IMR-90 (cell line): ENCODE measurements at regions not wholly inside any gene's neighbourhood (a gene's known extent, or its start where the extent isn't known, plus 50 kb on each side); places are given as distances from the start of the nearest gene placed in this dataset.

Source experiments
- ATAC-seq: fragments of 200-7000 bp; cut with Tn5 transposase; 2 replicates; pipeline ENCODE4 v1.9.1; 2020; ENCODE audit warnings: low read depth, mild to moderate bottlenecking, moderate library complexity
- BruUV-seq: library from RNA; stranded (reverse); fragments of 400-500 nt; replicated peaks from 2 replicates; lab custom pipeline; 2021; lab: Mats Ljungman, UMichigan
- CTCF ChIA-PET: fragments of 300-600 bp; formaldehyde crosslinking; extraction: SDS; loops from one replicate; lab custom pipeline; 2021; ENCODE audit warnings: antibody characterized with exemption; lab: Yijun Ruan, JAX
- POLR2A ChIA-PET: fragments of 300-600 bp; sonication (Branson Sonifier 250); formaldehyde crosslinking; loops from one replicate; lab custom pipeline; 2022; ENCODE audit warnings: antibody characterized with exemption; ENCODE audit not compliant: unreplicated experiment; lab: Charles Lee
- DNase-seq: peaks from one replicate; pipeline ENCODE4 v3.0.0; 2013
- H2AFZ ChIP-seq: replicated peaks from 2 replicates; pipeline ENCODE3; 2013; ENCODE audit warnings: low read length, mild to moderate bottlenecking; ENCODE audit not compliant: poor library complexity
- H2AK5ac ChIP-seq: 2 replicates; pipeline ENCODE4 v1.6.1; 2013; ENCODE audit warnings: low read depth, low read length, inconsistent platforms
- H2AK9ac ChIP-seq: replicated peaks from 2 replicates; pipeline ENCODE3; 2013; ENCODE audit warnings: mild to moderate bottlenecking, low read depth, low read length, moderate library complexity; ENCODE audit not compliant: poor library complexity
- H2BK120ac ChIP-seq: 2 replicates; pipeline ENCODE4 v1.6.1; 2013; ENCODE audit warnings: low read depth, low read length, inconsistent platforms
- H2BK15ac ChIP-seq: 3 replicates; pipeline ENCODE4 v1.6.1; 2013; ENCODE audit warnings: low read depth, low read length, inconsistent platforms
- H2BK20ac ChIP-seq: 2 replicates; pipeline ENCODE4 v1.6.1; 2013; ENCODE audit warnings: low read depth, mild to moderate bottlenecking, inconsistent platforms, low read length, moderate library complexity
- H2BK5ac ChIP-seq: 2 replicates; pipeline ENCODE4 v1.6.1; 2013; ENCODE audit warnings: mild to moderate bottlenecking, low read depth, low read length, inconsistent platforms; ENCODE audit not compliant: poor library complexity, severe bottlenecking
- H3K14ac ChIP-seq: replicated peaks from 2 replicates; pipeline ENCODE4 v1.6.1; 2013; ENCODE audit warnings: low read depth, low read length, inconsistent platforms
- H3K18ac ChIP-seq: 2 replicates; pipeline ENCODE4 v1.6.1; 2013; ENCODE audit warnings: low read depth, low read length, control low read depth
- H3K23ac ChIP-seq: 2 replicates; pipeline ENCODE4 v1.6.1; 2013; ENCODE audit warnings: low read depth, low read length, inconsistent platforms
- H3K27ac ChIP-seq: 2 replicates; pipeline ENCODE4 v1.5.1; 2013; ENCODE audit warnings: mild to moderate bottlenecking, control low read depth, low read length; ENCODE audit not compliant: insufficient read depth
- H3K27me3 ChIP-seq: 2 replicates; pipeline ENCODE4 v1.6.1; 2013; ENCODE audit warnings: low read length; ENCODE audit not compliant: control insufficient read depth, insufficient read depth
- H3K36me3 ChIP-seq: 2 replicates; pipeline ENCODE4 v1.6.1; 2013; ENCODE audit warnings: low read length, mixed read lengths; ENCODE audit not compliant: control insufficient read depth, insufficient read depth
- H3K4ac ChIP-seq: 2 replicates; pipeline ENCODE4 v1.6.1; 2013; ENCODE audit warnings: low read depth, low read length, inconsistent platforms
- H3K4me1 ChIP-seq: 2 replicates; pipeline ENCODE4 v1.6.1; 2013; ENCODE audit warnings: low read length, mixed read lengths; ENCODE audit not compliant: control insufficient read depth, insufficient read depth
- H3K4me2 ChIP-seq: 2 replicates; pipeline ENCODE4 v1.6.1; 2013; ENCODE audit warnings: low read depth, mild to moderate bottlenecking, control low read depth, low read length, moderate library complexity
- H3K4me3 ChIP-seq: 2 replicates; pipeline ENCODE4 v1.5.1; 2013; ENCODE audit warnings: low read depth, mild to moderate bottlenecking, control low read depth, low read length, moderate library complexity; ENCODE audit not compliant: insufficient read depth
- H3K56ac ChIP-seq: 2 replicates; pipeline ENCODE4 v1.6.1; 2013; ENCODE audit warnings: low read length, inconsistent platforms; ENCODE audit not compliant: insufficient read depth; ENCODE audit errors: extremely low read depth
- H3K79me1 ChIP-seq, 2 experiments: 2 replicates each; pipeline ENCODE4 v1.6.1; 2013; ENCODE audit warnings: low read length in 2 of 2, inconsistent platforms in 1 of 2, low read depth in 1 of 2
- H3K9ac ChIP-seq: 2 replicates; pipeline ENCODE4 v1.6.1; 2013; ENCODE audit warnings: low read depth, low read length, control low read depth
- H3K9me1 ChIP-seq: 2 replicates; pipeline ENCODE4 v1.6.1; 2013; ENCODE audit warnings: low read length, inconsistent platforms; ENCODE audit not compliant: insufficient read depth
- H3K9me3 ChIP-seq: 2 replicates; pipeline ENCODE4 v1.6.1; 2013; ENCODE audit warnings: low read length; ENCODE audit not compliant: control insufficient read depth, insufficient read depth
- H4K20me1 ChIP-seq: 2 replicates; pipeline ENCODE4 v1.6.1; 2013; ENCODE audit warnings: low read length, inconsistent platforms; ENCODE audit not compliant: insufficient read depth
- H4K5ac ChIP-seq: 2 replicates; pipeline ENCODE4 v1.6.1; 2013; ENCODE audit warnings: mild to moderate bottlenecking, low read depth, low read length, control low read depth
- H4K8ac ChIP-seq, 2 experiments: 2 replicates each; pipeline ENCODE4 v1.6.1; 2013; ENCODE audit warnings: low read depth in 2 of 2, low read length in 2 of 2, control low read depth in 1 of 2, inconsistent platforms in 1 of 2
- H4K91ac ChIP-seq: 2 replicates; pipeline ENCODE4 v1.6.1; 2013; ENCODE audit warnings: low read depth, low read length, inconsistent platforms; ENCODE audit not compliant: insufficient read depth
- BHLHE40 ChIP-seq: fragments of 150-350 bp; IDR thresholded peaks from 2 replicates; pipeline ENCODE4 v1.6.1; 2016; ENCODE audit warnings: mild to moderate bottlenecking, low read depth, low read length
- CTCF ChIP-seq: conservative IDR thresholded peaks from 2 replicates; pipeline ENCODE4 v1.5.1; 2012; ENCODE audit warnings: mild to moderate bottlenecking, low read depth, low read length, improper control_type of control experiment
- ELK1 ChIP-seq: fragments of 150-350 bp; IDR thresholded peaks from 2 replicates; pipeline ENCODE4 v1.6.1; 2016; ENCODE audit warnings: low read depth, mild to moderate bottlenecking, low read length, moderate library complexity, borderline replicate concordance
- MXI1 ChIP-seq: IDR thresholded peaks from 2 replicates; pipeline ENCODE4 v1.6.1; 2012; ENCODE audit warnings: low read depth, mild to moderate bottlenecking, low read length, moderate library complexity, borderline replicate concordance
- POLR2A ChIP-seq: IDR thresholded peaks from 2 replicates; pipeline ENCODE4 v1.6.1; 2012; ENCODE audit warnings: mild to moderate bottlenecking, low read depth, low read length
- RFX5 ChIP-seq: IDR thresholded peaks from 2 replicates; pipeline ENCODE4 v1.8.0; 2012; ENCODE audit warnings: low read depth, mild to moderate bottlenecking, low read length, moderate library complexity
- WGBS, 2 experiments: methylation state at CpG; one replicate each; pipeline versions ENCODE4 v1.1.5 to v1.1.7; 2013; ENCODE audit warnings: missing lambda C conversion rate in 2 of 2; ENCODE audit not compliant: insufficient read length in 1 of 2; ENCODE audit errors: extremely low coverage in 2 of 2; 5-methylcytosine and 5-hydroxymethylcytosine counted together
- dilution Hi-C: fragments of 300-500 bp; cut with HindIII; formaldehyde crosslinking; loops from one replicate; pipeline ENCODE4 v1.14.3; 2018; ENCODE audit warnings: low sequenced_read_pairs; ENCODE audit not compliant: unreplicated experiment
- in situ Hi-C: fragments of 300-500 bp; cut with MboI; formaldehyde crosslinking; loops from 3 replicates; pipeline ENCODE4 v1.14.3; 2019; ENCODE audit warnings: low sequenced_read_pairs, inconsistent platforms, mixed read lengths
- intact Hi-C: fragments of 100-400 bp; cut with micrococcal nuclease; formaldehyde crosslinking; loops from 2 replicates; pipeline ENCODE4 v1.10.0; 2022

GRCh38 chr14:105938959-105939358 lies 412.6 kb downstream of the TMEM121 start:
- Histone ChIP-seq H3K4me1 (no peaks in the 10 kb centered on the region), H2BK5ac (no peak overlapping the region), H3K56ac (no peak overlapping the region), H4K20me1 (no peaks in the 10 kb centered on the region), H3K27me3 (no peaks in the 10 kb centered on the region), H3K4me2 (no peak overlapping the region), H3K9me1 (no peaks in the 10 kb centered on the region), H2BK120ac (no peak overlapping the region), H3K36me3 (no peaks in the 10 kb centered on the region), H2AK5ac (no peak overlapping the region), H3K14ac (no peak overlapping the region), H2AFZ (no peak overlapping the region), H3K9ac (no peak overlapping the region), H3K18ac (no peak overlapping the region), H2AK9ac (no peak overlapping the region), H3K9me3 (peaks cover 42% of the 10 kb centered on the region), H3K23ac (no peak overlapping the region), H4K5ac (no peak overlapping the region), H3K79me1 (no peaks in the 10 kb centered on the region), H4K91ac (no peak overlapping the region), H3K4me3 (no peak overlapping the region), H2BK20ac (no peak overlapping the region), H3K4ac (no peak overlapping the region), H4K8ac (no peak overlapping the region), H2BK15ac (no peak overlapping the region), H3K27ac (no peak overlapping the region)
- ChIA-PET POLR2A (no interaction called here), CTCF (no interaction called here)
- in situ Hi-C loops = no loop called here
- no TSS peak for BruUV-seq
- DNase-seq (no peak), ATAC-seq (no peak)
- intact Hi-C loops = no loop called here
- WGBS, 2 experiments = no CpG with 5 or more reads among the region's 1 CpG
- dilution Hi-C loops = no loop called here
- TF ChIP-seq POLR2A = no peak
- TF ChIP-seq MXI1 = no peak
- no peak for TF ChIP-seq BHLHE40
- TF ChIP-seq RFX5 = no peak
- no peak for TF ChIP-seq ELK1
- TF ChIP-seq CTCF = no peak
